ENCODE measurements at regions not wholly inside any gene's neighbourhood (a gene's known extent, or its start where the extent isn't known, plus 50 kb on each side); places are given as distances from the start of the nearest gene placed in this dataset.

DNA sequence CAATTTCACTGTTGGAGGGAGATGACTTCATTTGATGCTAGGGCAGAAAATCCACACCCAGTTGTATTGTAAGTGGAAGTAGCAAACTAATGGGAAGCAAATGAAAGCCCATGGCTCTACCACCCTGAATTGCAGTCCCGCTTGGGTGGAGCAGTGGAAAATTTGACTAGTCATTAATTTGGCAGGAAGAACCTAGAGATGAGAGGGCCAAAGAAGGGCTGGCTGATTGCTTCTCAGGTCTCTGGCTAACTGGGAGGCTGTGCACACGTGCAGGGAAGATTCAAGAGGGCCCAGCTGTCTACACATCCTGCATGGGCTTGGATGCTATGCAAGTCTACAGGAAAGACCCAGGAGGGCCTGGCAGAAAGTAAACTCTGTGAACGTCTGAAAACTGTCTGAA, 466.2 kb downstream of the TFAP2A start:
- TF ChIP-seq, protein P1, sequence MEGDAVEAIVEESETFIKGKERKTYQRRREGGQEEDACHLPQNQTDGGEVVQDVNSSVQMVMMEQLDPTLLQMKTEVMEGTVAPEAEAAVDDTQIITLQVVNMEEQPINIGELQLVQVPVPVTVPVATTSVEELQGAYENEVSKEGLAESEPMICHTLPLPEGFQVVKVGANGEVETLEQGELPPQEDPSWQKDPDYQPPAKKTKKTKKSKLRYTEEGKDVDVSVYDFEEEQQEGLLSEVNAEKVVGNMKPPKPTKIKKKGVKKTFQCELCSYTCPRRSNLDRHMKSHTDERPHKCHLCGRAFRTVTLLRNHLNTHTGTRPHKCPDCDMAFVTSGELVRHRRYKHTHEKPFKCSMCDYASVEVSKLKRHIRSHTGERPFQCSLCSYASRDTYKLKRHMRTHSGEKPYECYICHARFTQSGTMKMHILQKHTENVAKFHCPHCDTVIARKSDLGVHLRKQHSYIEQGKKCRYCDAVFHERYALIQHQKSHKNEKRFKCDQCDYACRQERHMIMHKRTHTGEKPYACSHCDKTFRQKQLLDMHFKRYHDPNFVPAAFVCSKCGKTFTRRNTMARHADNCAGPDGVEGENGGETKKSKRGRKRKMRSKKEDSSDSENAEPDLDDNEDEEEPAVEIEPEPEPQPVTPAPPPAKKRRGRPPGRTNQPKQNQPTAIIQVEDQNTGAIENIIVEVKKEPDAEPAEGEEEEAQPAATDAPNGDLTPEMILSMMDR (IDR thresholded peaks at IDR 0.05) = no peak
- TF ChIP-seq POLR2A (IDR thresholded peaks at IDR 0.05) = no peak

Data from vagina (tissue), 2 donors.